ENCODE measurements at regions not wholly inside any gene's neighbourhood (a gene's known extent, or its start where the extent isn't known, plus 50 kb on each side); places are given as distances from the start of the nearest gene placed in this dataset.
"Not testable (repeated sequence)": the region's sequence is repeated elsewhere in the genome, so short reads cannot be mapped to it uniquely, and the experiment has no call there.

GRCh38 chr1:181260994-181261393 lies 172.5 kb downstream of the IER5 start:
- DNase-seq, result no peak

DNA sequence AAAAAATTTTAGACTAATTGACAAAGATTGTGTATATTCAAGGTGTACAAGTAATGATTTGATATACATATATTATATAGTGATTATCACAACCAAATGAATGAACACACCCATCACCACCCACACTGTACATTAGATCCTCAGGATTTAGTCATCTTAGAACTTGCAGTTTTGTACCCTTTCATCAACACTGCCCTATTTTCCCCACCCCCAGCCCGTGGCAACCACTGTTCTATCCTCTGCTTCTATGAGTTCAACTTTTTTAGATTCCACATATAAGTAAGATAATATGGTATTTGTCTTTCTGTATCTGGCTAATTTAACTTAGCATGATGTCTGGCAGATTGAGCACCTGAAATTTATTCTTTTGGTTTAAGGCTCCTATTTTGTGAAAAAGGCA lies 173.6 kb downstream of the IER5 start:
- no peak for DNase-seq

DNA sequence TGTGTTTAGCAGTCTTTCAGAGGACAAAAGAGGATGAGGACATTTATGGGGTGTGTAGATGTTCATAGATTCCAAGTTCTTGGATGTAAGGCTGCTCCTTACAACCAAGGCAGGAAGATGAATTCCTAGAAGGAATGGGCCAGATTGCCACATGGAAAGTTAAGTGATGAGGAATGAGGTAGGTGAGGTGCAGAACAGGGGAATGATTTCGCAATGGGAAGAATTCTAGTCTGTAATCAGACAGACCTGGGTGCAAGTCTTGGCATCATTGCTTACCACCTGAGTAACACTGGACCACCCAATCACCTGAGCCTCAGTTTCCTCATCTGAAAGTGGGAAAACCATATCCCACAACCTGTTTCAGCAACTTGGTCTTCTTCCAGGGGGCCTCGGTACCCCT lies 174.9 kb downstream of the IER5 start:
- no peak for DNase-seq

GRCh38 chr1:181264821-181265220 lies 176.3 kb downstream of the IER5 start:
- DNase-seq, result no peak

- no peak for DNase-seq
Measured at GRCh38 chr1:181284978-181285377, 196.5 kb downstream of the IER5 start.

- DNase-seq, result no peak
Measured at GRCh38 chr1:181295217-181295616, 188.1 kb upstream of the CACNA1E start.

DNA sequence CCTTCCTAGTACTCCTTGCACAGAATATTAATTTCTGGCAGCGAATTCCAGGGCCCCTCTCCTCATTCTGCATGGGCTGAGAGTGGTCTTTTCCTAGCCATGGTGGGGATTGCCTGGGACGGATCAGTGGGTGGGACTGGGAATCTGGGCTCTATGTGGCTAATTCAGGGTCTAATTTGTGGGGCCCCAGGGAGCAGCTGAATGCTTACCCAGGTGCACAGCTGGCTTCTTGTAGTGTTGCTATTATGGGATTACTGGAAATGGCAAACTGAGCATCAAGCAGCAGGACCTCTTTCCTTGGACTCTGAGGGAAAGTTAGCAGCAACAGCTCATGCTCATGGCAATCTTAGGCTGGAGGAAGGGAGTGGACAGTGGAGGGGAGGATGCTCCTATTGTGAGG lies 187.1 kb upstream of the CACNA1E start:
- DNase-seq, result no peak

DNA sequence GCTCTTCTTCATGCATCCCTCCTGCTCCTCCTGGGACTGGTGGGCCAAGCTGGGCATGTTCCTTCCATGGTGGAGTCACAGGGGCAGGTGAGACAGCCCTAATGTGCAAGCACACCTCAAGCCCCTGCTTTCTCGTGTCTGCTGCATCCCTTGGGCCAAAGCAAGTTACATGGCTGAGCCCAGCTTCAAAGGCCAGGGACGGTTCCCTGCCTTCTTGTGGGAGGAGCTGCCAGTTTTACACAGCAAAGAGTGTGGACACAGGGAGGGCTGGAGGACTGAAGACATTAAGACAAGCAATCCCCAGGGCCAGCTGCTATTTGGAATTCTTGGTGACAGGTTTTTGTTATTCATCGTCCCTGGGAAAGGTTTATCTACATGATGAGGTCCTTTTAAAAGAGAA lies 175.2 kb upstream of the CACNA1E start:
- DNase-seq, result no peak

DNA sequence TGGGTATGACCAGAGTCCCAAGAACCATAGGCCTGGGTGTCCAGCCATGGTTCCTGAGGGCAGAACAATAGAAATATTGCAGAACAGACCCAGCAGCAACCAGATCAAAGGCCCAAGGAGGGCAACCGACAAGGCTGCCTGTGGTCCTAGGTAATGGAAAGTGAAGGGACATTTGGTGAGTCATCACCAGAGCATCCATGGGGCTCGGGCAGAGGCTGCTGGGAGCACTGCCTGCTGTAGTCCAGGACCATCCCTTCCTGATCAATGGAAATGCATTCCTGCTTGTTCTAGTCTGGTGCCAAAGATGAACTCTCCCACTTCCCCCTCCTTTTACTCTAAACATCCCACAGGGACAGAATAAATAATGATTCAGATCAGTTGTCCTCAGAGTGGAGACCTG lies 172.8 kb upstream of the CACNA1E start:
- no peak for DNase-seq

GRCh38 chr1:181312946-181313345 lies 170.4 kb upstream of the CACNA1E start:
- DNase-seq, result no peak

DNA sequence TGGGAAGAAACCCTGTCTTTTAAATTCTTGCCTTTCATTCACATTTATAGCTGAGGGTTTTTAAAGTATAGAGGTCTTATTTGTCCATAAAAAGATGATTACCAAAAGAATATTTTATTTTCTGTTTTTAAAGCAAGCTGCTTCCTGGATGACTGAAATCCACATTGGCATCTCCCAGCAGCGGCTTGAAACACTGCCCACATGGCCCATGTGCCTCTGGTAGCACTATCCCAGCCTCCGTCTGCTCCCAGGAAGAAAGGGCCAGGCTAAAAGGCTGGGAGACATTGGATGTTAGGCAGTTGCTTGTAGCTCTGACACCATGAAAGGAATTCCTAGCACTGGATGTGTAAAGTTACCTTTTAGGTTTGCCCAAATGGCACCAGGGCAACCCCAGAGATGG lies 169.9 kb upstream of the CACNA1E start:
- no peak for DNase-seq

DNA sequence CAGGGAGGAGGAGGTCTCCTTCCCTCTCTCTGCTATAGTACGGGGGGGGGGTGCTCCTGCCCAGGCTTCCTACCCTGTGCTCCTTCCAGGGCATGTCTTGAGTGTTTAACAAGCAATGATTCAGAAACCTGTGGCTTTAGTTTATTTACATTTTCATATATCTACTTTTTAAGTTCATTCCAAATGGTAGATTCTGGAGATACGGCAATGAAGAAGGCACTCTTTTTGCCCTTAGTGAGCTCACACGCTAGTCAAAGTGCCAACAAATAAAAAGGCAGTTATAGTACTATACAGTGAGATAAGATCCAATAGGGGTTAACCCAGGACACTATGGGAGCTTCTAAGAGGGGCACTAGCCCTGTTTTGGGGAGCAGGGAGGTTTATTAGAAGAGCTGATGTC lies 169.3 kb upstream of the CACNA1E start:
- DNase-seq, result no peak

DNA sequence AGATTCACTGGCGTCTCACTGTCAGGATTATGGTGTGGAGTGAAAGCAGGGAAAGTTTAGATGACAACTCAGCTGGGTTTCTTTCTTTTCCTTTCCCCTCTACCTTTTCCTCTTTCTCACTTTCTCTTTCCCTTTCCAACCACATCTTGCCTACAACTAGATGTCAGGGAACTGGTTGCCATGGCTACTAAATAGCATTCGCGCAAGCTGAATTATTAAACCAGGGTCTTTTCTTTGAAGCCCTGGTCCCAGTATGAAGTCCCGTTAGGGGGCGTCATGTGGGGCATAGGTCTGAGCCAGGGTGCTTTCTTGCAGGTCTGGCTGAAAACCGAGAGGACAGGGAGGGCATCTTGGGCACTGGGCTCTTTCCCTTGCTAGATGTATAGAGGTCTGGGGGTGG lies 168.4 kb upstream of the CACNA1E start:
- peak; percentile 4 for DNase-seq

DNA sequence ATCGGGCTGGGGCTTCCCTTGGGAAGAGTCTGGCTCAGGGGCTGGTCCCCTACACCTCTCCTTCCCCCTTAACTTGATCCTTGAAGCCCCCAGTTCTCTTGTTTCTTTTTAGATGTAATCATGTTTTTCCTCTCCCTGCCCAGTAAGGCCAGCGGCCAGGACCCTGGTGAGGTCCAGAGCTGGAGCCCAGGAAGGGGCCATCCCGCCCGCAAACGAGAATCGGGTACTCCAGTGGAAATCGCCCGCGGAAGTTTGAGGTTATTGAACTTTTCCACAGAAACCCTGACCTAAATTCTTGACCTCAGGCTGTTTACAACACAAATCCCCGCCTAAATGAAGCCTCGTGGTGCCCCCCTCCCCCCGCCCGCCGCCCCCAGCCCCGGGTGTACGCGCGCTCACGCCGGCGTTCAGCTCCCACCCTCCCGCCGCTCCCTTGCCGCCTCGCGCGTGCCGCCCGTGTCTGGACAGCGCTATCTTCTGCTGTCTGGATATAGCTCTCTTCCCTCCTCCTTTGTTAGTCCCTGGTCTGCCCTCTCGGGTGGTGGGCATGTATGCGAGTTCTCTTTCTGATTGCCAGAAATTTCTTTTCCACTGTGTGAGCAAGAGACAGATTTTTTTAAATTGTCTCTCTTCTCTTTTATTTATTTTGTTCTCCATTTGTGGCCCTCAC lies 165.9 kb upstream of the CACNA1E start:
- no peak for DNase-seq

DNA sequence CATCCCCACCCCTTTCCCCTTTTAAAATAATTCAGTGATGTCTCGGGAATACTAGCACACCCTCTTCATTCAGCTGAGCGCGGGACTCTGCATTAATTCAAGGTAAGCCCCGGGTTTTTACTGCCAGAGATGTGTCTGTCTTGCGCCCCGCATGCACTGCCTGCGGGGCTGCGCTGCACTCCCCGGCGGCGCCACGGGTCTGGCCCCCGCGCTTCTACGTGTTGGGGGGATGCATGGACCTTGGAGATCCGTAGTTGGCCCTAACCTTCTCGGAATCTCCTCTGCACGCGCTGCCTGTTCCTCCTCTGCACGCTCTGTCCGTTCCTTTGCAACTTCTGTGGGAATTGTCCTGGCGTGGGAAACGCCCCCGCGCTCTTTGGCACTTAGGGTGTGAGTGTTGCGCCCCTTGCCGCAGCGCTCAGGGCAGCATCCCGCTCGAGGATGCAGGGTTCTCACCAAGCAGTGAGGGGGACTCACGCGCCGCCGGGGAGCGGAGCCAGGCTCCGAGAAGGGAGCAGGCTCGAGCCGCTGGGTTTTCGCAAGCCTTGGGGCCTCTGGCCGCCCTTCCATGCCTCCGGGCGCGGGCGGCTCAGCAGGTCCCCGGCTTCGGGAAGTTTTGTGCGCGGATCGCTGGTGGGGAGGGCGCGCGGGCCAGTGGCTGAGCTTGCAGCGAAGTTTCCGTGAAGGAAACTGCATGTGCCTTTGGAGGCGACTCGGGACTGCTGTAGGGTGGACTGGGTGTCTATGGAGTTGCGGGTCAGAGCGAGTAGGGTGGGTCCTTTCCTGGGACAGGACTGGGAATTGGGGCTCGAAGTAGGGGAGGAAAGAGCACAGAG lies 165.1 kb upstream of the CACNA1E start:
- DNase-seq, result no peak

GRCh38 chr1:181318858-181319235 lies 164.5 kb upstream of the CACNA1E start:
- DNase-seq, result no peak

- no peak for DNase-seq
Measured at GRCh38 chr1:181319907-181320306, 163.4 kb upstream of the CACNA1E start.

DNA sequence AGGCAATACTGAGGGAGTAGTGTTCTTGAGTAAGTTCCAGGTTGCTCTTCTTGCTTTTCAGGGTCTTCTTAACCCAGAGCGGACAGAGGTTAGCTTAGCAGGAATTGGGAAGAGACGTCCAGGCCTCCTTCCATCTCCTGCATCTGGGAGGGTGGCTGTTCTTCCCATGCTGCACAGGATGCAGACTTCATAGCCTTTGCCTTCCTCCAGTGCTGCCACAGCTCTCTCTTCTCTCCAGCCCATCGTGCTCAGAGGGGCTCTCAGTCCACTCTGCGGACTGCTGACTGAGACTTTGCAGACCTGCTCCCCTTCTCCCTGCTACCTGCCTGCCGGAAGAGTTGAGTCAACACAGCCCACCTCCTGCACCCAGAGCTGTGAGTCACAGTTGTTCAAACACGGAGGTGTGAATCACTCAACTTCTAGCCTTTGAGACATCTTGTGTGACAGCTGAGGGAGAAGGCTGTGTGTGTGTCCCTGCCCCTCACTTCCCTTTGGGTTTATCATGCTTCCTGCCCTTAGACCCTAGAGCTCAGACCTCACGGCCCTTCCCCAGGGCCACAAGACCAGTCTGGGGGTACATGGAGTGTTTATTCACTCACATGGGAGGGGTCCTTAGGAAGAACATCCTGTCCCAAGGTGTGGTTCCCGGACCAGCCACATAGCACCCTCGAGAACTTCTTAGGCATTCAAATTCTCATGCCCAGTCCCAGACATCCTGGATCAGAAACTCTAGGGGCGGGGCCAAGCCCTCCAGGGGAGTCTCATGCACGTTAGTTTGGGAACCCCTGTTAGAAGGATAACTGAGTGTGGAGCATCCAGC lies 158.3 kb upstream of the CACNA1E start:
- DNase-seq, result no peak

DNA sequence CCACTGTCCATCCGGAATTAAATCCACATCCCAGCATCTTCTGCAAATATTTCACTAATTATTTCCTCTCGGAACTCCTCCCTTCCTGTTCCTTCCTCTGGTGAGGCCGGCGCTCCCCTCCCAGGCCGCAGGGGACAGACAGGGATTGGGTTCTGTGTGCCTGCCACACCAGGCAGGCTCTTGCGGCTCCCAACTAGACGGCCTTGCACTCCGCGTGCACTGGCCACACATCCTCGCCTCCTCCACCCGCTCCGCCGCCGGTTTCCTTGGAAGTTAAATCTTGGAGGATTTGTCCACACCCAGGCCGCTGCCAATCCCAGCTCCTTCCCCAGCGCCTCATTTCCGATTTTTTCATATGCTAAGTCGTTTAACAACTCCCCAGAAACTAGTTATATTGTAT lies 157.6 kb upstream of the CACNA1E start:
- not testable (repeated sequence) for DNase-seq

DNA sequence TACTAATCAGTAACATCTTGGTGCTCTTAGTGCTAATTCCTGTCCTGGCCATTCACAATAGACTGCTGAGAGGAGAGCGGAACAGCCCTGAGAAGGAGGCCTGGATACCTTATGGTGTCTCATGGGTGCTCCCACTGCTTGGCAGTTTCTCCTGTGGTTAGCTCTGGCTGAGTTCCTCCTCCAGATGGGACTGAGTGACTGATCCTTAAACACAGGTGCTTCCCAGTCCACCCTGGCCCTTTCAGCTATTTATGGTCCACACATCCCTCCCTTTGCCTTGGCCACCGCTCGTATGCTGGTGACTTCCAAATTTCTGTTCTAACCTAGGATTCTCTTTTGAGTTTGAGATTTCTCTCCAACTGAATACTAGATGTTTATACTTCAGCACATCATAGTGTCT lies 157.0 kb upstream of the CACNA1E start:
- DNase-seq, result no peak

DNA sequence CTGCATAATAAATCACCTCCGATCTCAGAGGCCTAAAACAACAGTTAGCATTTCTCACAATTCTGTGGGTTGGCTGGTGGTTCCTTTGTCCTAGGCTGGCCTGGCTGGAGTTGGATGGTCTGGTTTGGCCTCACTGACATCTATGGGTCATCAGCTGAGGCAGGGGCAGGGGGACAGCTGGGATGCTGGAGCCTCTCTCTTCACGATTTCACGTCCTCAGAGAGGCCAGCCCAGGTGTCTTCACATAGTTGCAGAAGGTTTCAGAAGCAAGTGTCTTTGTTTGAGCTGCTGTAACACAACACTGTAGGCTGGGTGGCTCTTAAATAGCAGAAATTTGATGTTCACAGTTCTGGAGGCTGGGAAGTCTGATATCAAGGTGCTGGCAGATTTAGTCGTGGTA lies 155.5 kb upstream of the CACNA1E start:
- no peak for DNase-seq

DNA sequence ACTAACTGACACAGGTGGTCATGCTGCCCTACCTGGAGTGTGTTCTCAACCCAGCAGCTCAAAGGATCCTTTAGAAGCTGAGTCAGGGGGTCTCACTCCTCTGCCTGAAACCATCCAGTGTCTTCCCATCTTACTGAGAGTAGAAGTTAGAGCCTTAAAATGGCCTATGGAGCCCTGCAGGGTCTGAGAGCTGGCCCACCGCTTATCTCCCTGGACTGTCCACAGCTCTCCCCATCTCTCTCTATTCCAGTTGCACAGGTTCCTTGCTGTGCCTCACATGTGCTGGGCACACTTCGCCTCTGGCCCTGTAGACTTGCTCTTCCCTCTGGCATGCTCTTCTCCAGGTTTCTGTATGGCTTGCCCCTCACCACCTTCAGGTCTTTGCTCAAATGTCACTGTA lies 148.6 kb upstream of the CACNA1E start:
- DNase-seq, result no peak

- DNase-seq, result no peak
Measured at GRCh38 chr1:181335631-181336030, 147.7 kb upstream of the CACNA1E start.
